C4-2B (cell line): ENCODE measurements at regions not wholly inside any gene's neighbourhood (a gene's known extent, or its start where the extent isn't known, plus 50 kb on each side); places are given as distances from the start of the nearest gene placed in this dataset.

Experiments
- CTCF ChIP-seq: fragments of 450-650 bp; conservative IDR thresholded peaks from 2 replicates; pipeline ENCODE4 v1.5.1; 2017; ENCODE audit warnings: mild to moderate bottlenecking
- ZFX ChIP-seq: fragments of 450-650 bp; IDR thresholded peaks from 2 replicates; pipeline ENCODE4 v1.6.1; 2017

- no peak for TF ChIP-seq CTCF
- no peak for TF ChIP-seq ZFX
These were observed 51.8 kb upstream of the CDC14C start for GRCh38 chr7:48872548-48872947.
